ENCODE measurements at regions not wholly inside any gene's neighbourhood (a gene's known extent, or its start where the extent isn't known, plus 50 kb on each side); places are given as distances from the start of the nearest gene placed in this dataset.

- no peaks in the 10 kb centered on the region for H3K9me3 ChIP-seq (ENCODE audit: control insufficient read depth, low read depth, low read length)
- no peak overlapping the region for H2AFZ ChIP-seq (ENCODE audit: control insufficient read depth, low read length)
- no peak overlapping the region for H3K4me3 ChIP-seq (ENCODE audit: control insufficient read depth in 2 of 3, extremely low read depth in 1 of 3, insufficient read depth in 2 of 3, low read depth in 1 of 3, low read length in 3 of 3)
- H3K27ac ChIP-seq (ENCODE audit: control insufficient read depth, insufficient read depth, low read length) = no peak overlapping the region
- peaks cover 4% of the 10 kb centered on the region for H3K4me1 ChIP-seq (ENCODE audit: control insufficient read depth, extremely low read depth, insufficient read depth, low read length)
- TF ChIP-seq, protein P1, sequence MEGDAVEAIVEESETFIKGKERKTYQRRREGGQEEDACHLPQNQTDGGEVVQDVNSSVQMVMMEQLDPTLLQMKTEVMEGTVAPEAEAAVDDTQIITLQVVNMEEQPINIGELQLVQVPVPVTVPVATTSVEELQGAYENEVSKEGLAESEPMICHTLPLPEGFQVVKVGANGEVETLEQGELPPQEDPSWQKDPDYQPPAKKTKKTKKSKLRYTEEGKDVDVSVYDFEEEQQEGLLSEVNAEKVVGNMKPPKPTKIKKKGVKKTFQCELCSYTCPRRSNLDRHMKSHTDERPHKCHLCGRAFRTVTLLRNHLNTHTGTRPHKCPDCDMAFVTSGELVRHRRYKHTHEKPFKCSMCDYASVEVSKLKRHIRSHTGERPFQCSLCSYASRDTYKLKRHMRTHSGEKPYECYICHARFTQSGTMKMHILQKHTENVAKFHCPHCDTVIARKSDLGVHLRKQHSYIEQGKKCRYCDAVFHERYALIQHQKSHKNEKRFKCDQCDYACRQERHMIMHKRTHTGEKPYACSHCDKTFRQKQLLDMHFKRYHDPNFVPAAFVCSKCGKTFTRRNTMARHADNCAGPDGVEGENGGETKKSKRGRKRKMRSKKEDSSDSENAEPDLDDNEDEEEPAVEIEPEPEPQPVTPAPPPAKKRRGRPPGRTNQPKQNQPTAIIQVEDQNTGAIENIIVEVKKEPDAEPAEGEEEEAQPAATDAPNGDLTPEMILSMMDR (optimal IDR thresholded peaks at IDR 0.05 in 1 of 3, IDR thresholded peaks at IDR 0.05 in 1 of 3, conservative IDR thresholded peaks at IDR 0.05 in 1 of 3; ENCODE audit: extremely low read depth in 1 of 3, insufficient read depth in 2 of 3, low read length in 3 of 3) = no peak
- TF ChIP-seq EZH2 (IDR thresholded peaks at IDR 0.05; ENCODE audit: low read length) = no peak
- H3K9me1 ChIP-seq (ENCODE audit: control insufficient read depth, extremely low read depth, insufficient read depth, low read length) = no peaks in the 10 kb centered on the region
- H3K9ac ChIP-seq (ENCODE audit: control insufficient read depth, extremely low read depth, insufficient read depth, low read length) = no peak overlapping the region
- H3K36me3 ChIP-seq (ENCODE audit: control insufficient read depth in 2 of 2, extremely low read depth in 1 of 2, insufficient read depth in 2 of 2, low read length in 2 of 2) = no peaks in the 10 kb centered on the region
- no peak for FAIRE-seq
- dilution Hi-C loops (cut with MboI; ENCODE audit: extremely low pct_ligation_motif_present, low sequenced_read_pairs) = no loop called here
- H3K79me2 ChIP-seq (ENCODE audit: control insufficient read depth, insufficient read depth, low read length) = no peaks in the 10 kb centered on the region
- no peak for DNase-seq (ENCODE audit: low read depth, low spot score)
- H3K4me2 ChIP-seq (ENCODE audit: control insufficient read depth, extremely low read depth, insufficient read depth, low read depth, low read length) = no peak overlapping the region
- no peaks in the 10 kb centered on the region for H4K20me1 ChIP-seq (ENCODE audit: control insufficient read depth, extremely low read depth, insufficient read depth, low read length)
- no peaks in the 10 kb centered on the region for H3K27me3 ChIP-seq (ENCODE audit: control insufficient read depth, extremely low read depth, insufficient read depth, low read length)
Measured at GRCh38 chr15:95998935-95999334, 331.6 kb upstream of the NR2F2 start.

DNA sequence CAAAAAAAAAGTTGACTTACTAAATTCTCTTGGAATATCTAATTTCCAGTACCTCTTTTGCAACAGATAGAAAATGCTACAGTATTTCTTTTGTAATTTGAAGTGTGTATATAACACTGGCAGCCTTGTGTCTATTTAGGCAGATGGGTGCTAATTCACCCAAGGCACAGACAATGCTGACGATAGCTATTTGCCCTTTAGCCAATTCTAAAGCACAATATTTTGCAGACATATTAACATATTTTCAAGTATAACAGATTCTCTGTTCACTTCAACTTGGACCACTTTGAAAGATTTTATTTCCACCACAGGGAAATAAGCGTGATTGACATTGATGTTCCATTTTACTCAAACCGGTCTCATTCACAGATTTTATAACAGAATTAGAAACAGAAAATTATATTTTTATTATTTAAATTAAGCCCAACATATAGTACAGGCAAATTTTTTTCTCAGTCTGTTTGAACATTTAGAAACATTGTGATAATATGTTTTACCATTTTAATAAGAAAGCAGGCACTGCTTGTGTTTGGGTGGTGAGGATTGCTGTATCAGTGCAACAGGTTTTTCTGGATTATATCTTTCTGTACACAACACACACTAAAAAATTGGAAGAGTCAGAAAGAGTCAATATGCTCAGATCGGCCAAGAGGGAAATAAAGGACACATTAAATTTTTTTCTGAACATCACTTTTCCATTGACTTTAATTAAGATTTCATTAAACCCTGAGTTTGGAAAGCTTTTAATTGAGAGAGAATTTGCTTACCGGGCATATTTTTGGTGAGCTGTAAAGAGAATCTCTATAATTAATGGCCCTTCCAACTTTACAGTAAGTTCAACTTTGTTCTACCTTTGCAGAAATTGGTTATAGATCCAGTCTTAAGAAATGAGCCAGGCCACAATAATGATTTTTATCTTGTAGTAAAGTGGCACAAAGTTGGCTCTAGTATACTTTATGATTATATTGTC is 327.3 kb upstream of the NR2F2 start:
- Histone ChIP-seq H3K9me1 (ENCODE audit: control insufficient read depth, extremely low read depth, insufficient read depth, low read length) (no peaks in the 10 kb centered on the region), H3K27ac (ENCODE audit: control insufficient read depth, insufficient read depth, low read length) (no peak overlapping the region), H3K27me3 (ENCODE audit: control insufficient read depth, extremely low read depth, insufficient read depth, low read length) (no peaks in the 10 kb centered on the region), H3K9ac (ENCODE audit: control insufficient read depth, extremely low read depth, insufficient read depth, low read length) (no peak overlapping the region), H3K79me2 (ENCODE audit: control insufficient read depth, insufficient read depth, low read length) (no peaks in the 10 kb centered on the region), H4K20me1 (ENCODE audit: control insufficient read depth, extremely low read depth, insufficient read depth, low read length) (no peaks in the 10 kb centered on the region), H3K4me2 (ENCODE audit: control insufficient read depth, extremely low read depth, insufficient read depth, low read depth, low read length) (no peak overlapping the region), H3K4me1 (ENCODE audit: control insufficient read depth, extremely low read depth, insufficient read depth, low read length) (no peaks in the 10 kb centered on the region), H3K4me3 (ENCODE audit: control insufficient read depth in 2 of 3, extremely low read depth in 1 of 3, insufficient read depth in 2 of 3, low read depth in 1 of 3, low read length in 3 of 3) (no peak overlapping the region), H3K9me3 (ENCODE audit: control insufficient read depth, low read depth, low read length) (no peaks in the 10 kb centered on the region), H3K36me3 (ENCODE audit: control insufficient read depth in 2 of 2, extremely low read depth in 1 of 2, insufficient read depth in 2 of 2, low read length in 2 of 2) (no peaks in the 10 kb centered on the region), H2AFZ (ENCODE audit: control insufficient read depth, low read length) (no peak overlapping the region)
- dilution Hi-C loops (cut with MboI; ENCODE audit: extremely low pct_ligation_motif_present, low sequenced_read_pairs) = no loop called here
- FAIRE-seq (no peak), DNase-seq (ENCODE audit: low read depth, low spot score) (no peak)
- no peak for TF ChIP-seq EZH2 (IDR thresholded peaks at IDR 0.05; ENCODE audit: low read length)
- TF ChIP-seq, protein P1 (optimal IDR thresholded peaks at IDR 0.05 in 1 of 3, IDR thresholded peaks at IDR 0.05 in 1 of 3, conservative IDR thresholded peaks at IDR 0.05 in 1 of 3; ENCODE audit: extremely low read depth in 1 of 3, insufficient read depth in 2 of 3, low read length in 3 of 3) = no peak

Data from keratinocyte (primary cell).